Ascending aorta (tissue), 2 donors: ENCODE measurements at regions not wholly inside any gene's neighbourhood (a gene's known extent, or its start where the extent isn't known, plus 50 kb on each side); places are given as distances from the start of the nearest gene placed in this dataset.
"Not testable (repeated sequence)": the region's sequence is repeated elsewhere in the genome, so short reads cannot be mapped to it uniquely, and the experiment has no call there.

Experiments
- DNase-seq, 2 donors: peaks; one replicate each; pipeline ENCODE4 v3.0.0-alpha.2; 2019; ENCODE audit warnings: low spot score in 2 of 2
- H3K27ac ChIP-seq, 2 donors: fragments of 200-600 bp; sonication (generic); one replicate each; pipeline ENCODE4 v1.5.1; 2016 to 2017; ENCODE audit warnings: mild to moderate bottlenecking in 1 of 2
- H3K27me3 ChIP-seq: fragments of 200-600 bp; sonication (generic); one replicate; pipeline ENCODE4 v1.5.1; 2017
- H3K36me3 ChIP-seq, 2 donors: fragments of 200-600 bp; sonication (generic); one replicate each; pipeline ENCODE4 v1.5.1; 2016
- H3K4me1 ChIP-seq, 2 donors: fragments of 200-600 bp; sonication (generic); one replicate each; pipeline ENCODE4 v1.5.1; 2016 to 2017; ENCODE audit warnings: mild to moderate bottlenecking in 1 of 2
- H3K4me3 ChIP-seq, 2 donors: fragments of 200-600 bp; sonication (generic); one replicate each; pipeline ENCODE4 v1.5.1; 2016 to 2017; ENCODE audit warnings: mild to moderate bottlenecking in 1 of 2
- H3K9me3 ChIP-seq, 2 donors: fragments of 200-600 bp; sonication (generic); one replicate each; pipeline ENCODE4 v1.5.1; 2016
- CTCF ChIP-seq, 3 experiments: fragments of 200-600 bp in 2 of 3; fragments of 450-650 bp in 1 of 3; sonication (generic) in 2 of 3; IDR thresholded peaks; one replicate each; pipeline ENCODE4 v1.5.1; 2016 to 2019; ENCODE audit warnings: antibody characterized with exemption in 3 of 3, mild to moderate bottlenecking in 1 of 3, moderate library complexity in 1 of 3
- intact Hi-C: fragments of 100-400 bp; cut with DNase I; formaldehyde crosslinking; loops from one replicate; pipeline ENCODE4 v1.15.1; 2023

GRCh38 chr12:91704446-91704845, 441.2 kb downstream of the BTG1 start:
- Histone ChIP-seq H3K9me3 (no peaks in the 10 kb centered on the region), H3K4me3 (no peak overlapping the region), H3K4me1 (peaks cover 0 to 6% of the 10 kb centered on the region in 2 donors), H3K36me3 (no peaks in the 10 kb centered on the region), H3K27ac (no peak overlapping the region), H3K27me3 (no peaks in the 10 kb centered on the region)
- intact Hi-C loops: no loop called here
- no peak for DNase-seq
- TF ChIP-seq CTCF (IDR thresholded peaks at IDR 0.05): no peak

- DNase-seq: no peak
- no peaks in the 10 kb centered on the region for H3K27me3 ChIP-seq
- intact Hi-C loops: no loop called here
Observed at GRCh38 chr12:91703491-91704283, 442.0 kb downstream of the BTG1 start.

GRCh38 chr12:91702843-91703425, 442.7 kb downstream of the BTG1 start:
- Histone ChIP-seq H3K36me3 (no peaks in the 10 kb centered on the region), H3K9me3 (no peaks in the 10 kb centered on the region), H3K4me3 (no peak overlapping the region), H3K27me3 (no peaks in the 10 kb centered on the region), H3K27ac (no peak overlapping the region), H3K4me1 (peaks cover 0 to 6% of the 10 kb centered on the region in 2 donors)
- DNase-seq: no peak
- no peak for TF ChIP-seq CTCF (IDR thresholded peaks at IDR 0.05)
- intact Hi-C loops: no loop called here

More at GRCh38 chr12:91703491-91704283, 442.0 kb downstream of the BTG1 start:
- peaks cover 0 to 6% of the 10 kb centered on the region in 2 donors for H3K4me1 ChIP-seq
- H3K9me3 ChIP-seq: no peaks in the 10 kb centered on the region
- H3K27ac ChIP-seq: no peak overlapping the region
- H3K36me3 ChIP-seq: no peaks in the 10 kb centered on the region
- no peak for TF ChIP-seq CTCF (IDR thresholded peaks at IDR 0.05)
- no peak overlapping the region for H3K4me3 ChIP-seq

- no peak overlapping the region for H3K4me3 ChIP-seq
- intact Hi-C loops: no loop called here
Observed at GRCh38 chr12:91695964-91696363, 449.7 kb downstream of the BTG1 start.

GRCh38 chr12:91695406-91695805, 450.2 kb downstream of the BTG1 start:
- H3K27ac ChIP-seq, H3K4me3 ChIP-seq, H3K27me3 ChIP-seq, H3K36me3 ChIP-seq, H3K4me1 ChIP-seq, H3K9me3 ChIP-seq, DNase-seq, intact Hi-C loops: not testable (repeated sequence)

More at GRCh38 chr12:91695964-91696363, 449.7 kb downstream of the BTG1 start:
- Histone ChIP-seq H3K36me3 (no peaks in the 10 kb centered on the region), H3K27me3 (no peaks in the 10 kb centered on the region), H3K4me1 (no peaks in the 10 kb centered on the region), H3K9me3 (no peaks in the 10 kb centered on the region), H3K27ac (no peak overlapping the region)
- no peak for TF ChIP-seq CTCF (IDR thresholded peaks at IDR 0.05)
- no peak for DNase-seq

GRCh38 chr12:91690531-91690930, 455.1 kb downstream of the BTG1 start:
- Histone ChIP-seq H3K27me3 (no peaks in the 10 kb centered on the region), H3K27ac (no peak overlapping the region), H3K9me3 (no peaks in the 10 kb centered on the region), H3K36me3 (no peaks in the 10 kb centered on the region), H3K4me3 (no peak overlapping the region), H3K4me1 (no peaks in the 10 kb centered on the region)
- TF ChIP-seq CTCF (IDR thresholded peaks at IDR 0.05): no peak
- no peak for DNase-seq
- intact Hi-C loops: no loop called here
